ENCODE measurements at regions not wholly inside any gene's neighbourhood (a gene's known extent, or its start where the extent isn't known, plus 50 kb on each side); places are given as distances from the start of the nearest gene placed in this dataset.

GRCh38 chr13:61765940-61766666 lies 350.5 kb upstream of the PCDH20 start:
- DNase-seq = no peak
- ATAC-seq = peak in 1 of 2 donors; percentile 51
- intact Hi-C loops (cut with DNase I) = no loop called here

GRCh38 chr13:61765181-61765742 lies 349.6 kb upstream of the PCDH20 start:
- DNase-seq (no peak), ATAC-seq (peak in 1 of 2 donors; percentile 37)
- H3K4me1 ChIP-seq = no peaks in the 10 kb centered on the region
- intact Hi-C loops (cut with DNase I) = no loop called here
- no peaks in the 10 kb centered on the region for H3K36me3 ChIP-seq
- H3K9me3 ChIP-seq = peaks cover 9% of the 10 kb centered on the region
- no peak for TF ChIP-seq CTCF (IDR thresholded peaks at IDR 0.05)
- no peak overlapping the region for H3K4me3 ChIP-seq
- no peaks in the 10 kb centered on the region for H3K27me3 ChIP-seq (ENCODE audit: low read depth)
- no peak overlapping the region for H3K27ac ChIP-seq

More at GRCh38 chr13:61765940-61766666, 350.5 kb upstream of the PCDH20 start:
- Histone ChIP-seq H3K27me3 (ENCODE audit: low read depth) (no peaks in the 10 kb centered on the region), H3K9me3 (peaks cover 9% of the 10 kb centered on the region), H3K27ac (no peak overlapping the region), H3K4me1 (no peaks in the 10 kb centered on the region), H3K36me3 (no peaks in the 10 kb centered on the region), H3K4me3 (no peak overlapping the region)
- TF ChIP-seq CTCF (IDR thresholded peaks at IDR 0.05) = no peak

GRCh38 chr13:61761690-61762089 lies 346.0 kb upstream of the PCDH20 start:
- intact Hi-C loops (cut with DNase I) = no loop called here
- no peaks in the 10 kb centered on the region for H3K27me3 ChIP-seq (ENCODE audit: low read depth)

GRCh38 chr13:61760102-61760501 lies 344.5 kb upstream of the PCDH20 start:
- no peak for DNase-seq
- H3K27ac ChIP-seq = no peak overlapping the region
- intact Hi-C loops (cut with DNase I) = no loop called here
- TF ChIP-seq CTCF (IDR thresholded peaks at IDR 0.05) = no peak
- peaks cover 12% of the 10 kb centered on the region for H3K9me3 ChIP-seq
- no peaks in the 10 kb centered on the region for H3K4me1 ChIP-seq
- no peaks in the 10 kb centered on the region for H3K36me3 ChIP-seq
- H3K27me3 ChIP-seq (ENCODE audit: low read depth) = no peaks in the 10 kb centered on the region
- no peak for ATAC-seq
- H3K4me3 ChIP-seq = no peak overlapping the region

More at GRCh38 chr13:61761690-61762089, 346.0 kb upstream of the PCDH20 start:
- Histone ChIP-seq H3K4me1 (no peaks in the 10 kb centered on the region), H3K36me3 (no peaks in the 10 kb centered on the region), H3K4me3 (no peak overlapping the region), H3K9me3 (peaks cover 7% of the 10 kb centered on the region), H3K27ac (no peak overlapping the region)
- no peak for ATAC-seq
- TF ChIP-seq CTCF (IDR thresholded peaks at IDR 0.05) = no peak
- no peak for DNase-seq

GRCh38 chr13:61756031-61756430 lies 340.4 kb upstream of the PCDH20 start:
- Histone ChIP-seq H3K27ac (no peak overlapping the region), H3K4me1 (no peaks in the 10 kb centered on the region), H3K9me3 (peaks cover 12% of the 10 kb centered on the region), H3K27me3 (ENCODE audit: low read depth) (no peaks in the 10 kb centered on the region), H3K4me3 (no peak overlapping the region), H3K36me3 (no peaks in the 10 kb centered on the region)
- intact Hi-C loops (cut with DNase I) = no loop called here
- TF ChIP-seq CTCF (IDR thresholded peaks at IDR 0.05) = no peak
- ATAC-seq = no peak
- DNase-seq = no peak

All from lower lobe of right lung (tissue), 2 donors.